ENCODE measurements at regions not wholly inside any gene's neighbourhood (a gene's known extent, or its start where the extent isn't known, plus 50 kb on each side); places are given as distances from the start of the nearest gene placed in this dataset.

- intact Hi-C loops (cut with DNase I; ENCODE audit: low total_unique reads), result no loop called here
- Histone ChIP-seq H3K4me1 (peaks cover 18 to 21% of the 10 kb centered on the region in 2 donors), H3K9me3 (no peaks in the 10 kb centered on the region), H3K27me3 (no peaks in the 10 kb centered on the region), H3K36me3 (no peaks in the 10 kb centered on the region), H3K4me3 (no peak overlapping the region), H3K27ac (no peak overlapping the region)
- no peak for TF ChIP-seq POLR2A (IDR thresholded peaks at IDR 0.05)
- TF ChIP-seq CTCF (IDR thresholded peaks at IDR 0.05 in 4 of 5, conservative IDR thresholded peaks at IDR 0.05 in 1 of 5), result no peak
- in situ Hi-C loops (cut with MboI; ENCODE audit: low sequenced_read_pairs in 4 of 4), result no loop called here
- no peak for ATAC-seq
- no peak for DNase-seq
These were observed 84.2 kb upstream of the GPC1 start for GRCh38 chr2:240351088-240351741.

GRCh38 chr2:240351826-240352426 lies 83.5 kb upstream of the GPC1 start:
- Histone ChIP-seq H3K4me3 (no peak overlapping the region), H3K27me3 (no peaks in the 10 kb centered on the region), H3K4me1 (peaks cover 18 to 21% of the 10 kb centered on the region in 2 donors), H3K9me3 (no peaks in the 10 kb centered on the region), H3K27ac (no peak overlapping the region), H3K36me3 (no peaks in the 10 kb centered on the region)
- TF ChIP-seq CTCF (IDR thresholded peaks at IDR 0.05 in 4 of 5, conservative IDR thresholded peaks at IDR 0.05 in 1 of 5) (no peak), POLR2A (IDR thresholded peaks at IDR 0.05) (no peak)
- ATAC-seq, result no peak
- in situ Hi-C loops (cut with MboI; ENCODE audit: low sequenced_read_pairs in 4 of 4) (no loop called here), intact Hi-C loops (cut with DNase I; ENCODE audit: low total_unique reads) (no loop called here)
- no peak for DNase-seq

- DNase-seq, result no peak
- in situ Hi-C loops (cut with MboI; ENCODE audit: low sequenced_read_pairs in 4 of 4) (no loop called here), intact Hi-C loops (cut with DNase I; ENCODE audit: low total_unique reads) (no loop called here)
- Histone ChIP-seq H3K27me3 (no peaks in the 10 kb centered on the region), H3K27ac (no peak overlapping the region), H3K36me3 (no peaks in the 10 kb centered on the region), H3K4me3 (no peak overlapping the region), H3K4me1 (peaks cover 12 to 16% of the 10 kb centered on the region in 2 donors), H3K9me3 (no peaks in the 10 kb centered on the region)
- TF ChIP-seq POLR2A (IDR thresholded peaks at IDR 0.05) (no peak), CTCF (IDR thresholded peaks at IDR 0.05 in 4 of 5, conservative IDR thresholded peaks at IDR 0.05 in 1 of 5) (no peak)
- no peak for ATAC-seq
These were observed 82.2 kb upstream of the GPC1 start for GRCh38 chr2:240353086-240353798.

GRCh38 chr2:240353944-240354343 lies 81.5 kb upstream of the GPC1 start:
- H3K4me3 ChIP-seq, result no peak overlapping the region
- no peak overlapping the region for H3K27ac ChIP-seq
- TF ChIP-seq POLR2A (IDR thresholded peaks at IDR 0.05) (no peak), CTCF (IDR thresholded peaks at IDR 0.05 in 4 of 5, conservative IDR thresholded peaks at IDR 0.05 in 1 of 5) (no peak)
- ATAC-seq, result no peak
- no peaks in the 10 kb centered on the region for H3K27me3 ChIP-seq
- in situ Hi-C loops (cut with MboI; ENCODE audit: low sequenced_read_pairs in 4 of 4), result no loop called here
- peaks cover 10% of the 10 kb centered on the region in 2 donors for H3K4me1 ChIP-seq
- H3K9me3 ChIP-seq, result no peaks in the 10 kb centered on the region
- intact Hi-C loops (cut with DNase I; ENCODE audit: low total_unique reads), result no loop called here
- no peaks in the 10 kb centered on the region for H3K36me3 ChIP-seq
- DNase-seq, result no peak

Measured in gastrocnemius medialis (tissue), 4 donors.